Brain microvascular endothelial cell (primary cell): ENCODE measurements at regions not wholly inside any gene's neighbourhood (a gene's known extent, or its start where the extent isn't known, plus 50 kb on each side); places are given as distances from the start of the nearest gene placed in this dataset.

Source experiments
- DNase-seq: peaks from one replicate; pipeline ENCODE4 v3.0.0-alpha.2; 2020
- H3K27ac ChIP-seq: fragments of 250-450 bp; sonication (Bioruptor Pico); 2 replicates; pipeline ENCODE4 v1.5.1; 2020; ENCODE audit warnings: mild to moderate bottlenecking, moderate library complexity
- H3K27me3 ChIP-seq: fragments of 250-450 bp; sonication (Bioruptor Pico); replicated peaks from 2 replicates; pipeline ENCODE4 v1.5.1; 2020; ENCODE audit warnings: mild to moderate bottlenecking
- H3K36me3 ChIP-seq: fragments of 250-450 bp; sonication (Bioruptor Pico); replicated peaks from 2 replicates; pipeline ENCODE4 v1.5.1; 2020; ENCODE audit warnings: mild to moderate bottlenecking
- H3K4me3 ChIP-seq: 2 replicates; pipeline ENCODE4 v1.5.1; 2011; ENCODE audit warnings: low read depth, mild to moderate bottlenecking, control low read depth, low read length, moderate library complexity
- in situ Hi-C: cut with HindIII; loops from 2 replicates; pipeline ENCODE4 v1.10.0; 2017; ENCODE audit warnings: low sequenced_read_pairs, low pct_ligation_motif_present
- TF ChIP-seq, protein P1 (sequence below): IDR thresholded peaks from 2 replicates; pipeline ENCODE4 v1.5.1; 2011; ENCODE audit warnings: low read depth, mild to moderate bottlenecking, moderate library complexity, low read length, control low read depth, inconsistent platforms; ENCODE audit errors: missing control alignments

- H3K4me3 ChIP-seq, result no peak overlapping the region
- in situ Hi-C loops, result no loop called here
Observed at GRCh38 chr13:73939603-73940002, 194.6 kb downstream of the KLF12 start.

GRCh38 chr13:73939071-73939380, 195.2 kb downstream of the KLF12 start:
- no peak for DNase-seq
- Histone ChIP-seq H3K4me3 (no peak overlapping the region), H3K36me3 (peaks cover 3% of the 10 kb centered on the region), H3K27ac (no peak overlapping the region), H3K27me3 (no peaks in the 10 kb centered on the region)
- TF ChIP-seq, protein P1, sequence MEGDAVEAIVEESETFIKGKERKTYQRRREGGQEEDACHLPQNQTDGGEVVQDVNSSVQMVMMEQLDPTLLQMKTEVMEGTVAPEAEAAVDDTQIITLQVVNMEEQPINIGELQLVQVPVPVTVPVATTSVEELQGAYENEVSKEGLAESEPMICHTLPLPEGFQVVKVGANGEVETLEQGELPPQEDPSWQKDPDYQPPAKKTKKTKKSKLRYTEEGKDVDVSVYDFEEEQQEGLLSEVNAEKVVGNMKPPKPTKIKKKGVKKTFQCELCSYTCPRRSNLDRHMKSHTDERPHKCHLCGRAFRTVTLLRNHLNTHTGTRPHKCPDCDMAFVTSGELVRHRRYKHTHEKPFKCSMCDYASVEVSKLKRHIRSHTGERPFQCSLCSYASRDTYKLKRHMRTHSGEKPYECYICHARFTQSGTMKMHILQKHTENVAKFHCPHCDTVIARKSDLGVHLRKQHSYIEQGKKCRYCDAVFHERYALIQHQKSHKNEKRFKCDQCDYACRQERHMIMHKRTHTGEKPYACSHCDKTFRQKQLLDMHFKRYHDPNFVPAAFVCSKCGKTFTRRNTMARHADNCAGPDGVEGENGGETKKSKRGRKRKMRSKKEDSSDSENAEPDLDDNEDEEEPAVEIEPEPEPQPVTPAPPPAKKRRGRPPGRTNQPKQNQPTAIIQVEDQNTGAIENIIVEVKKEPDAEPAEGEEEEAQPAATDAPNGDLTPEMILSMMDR, result no peak
- in situ Hi-C loops, result no loop called here

More at GRCh38 chr13:73939603-73940002, 194.6 kb downstream of the KLF12 start:
- TF ChIP-seq, protein P1, result no peak
- Histone ChIP-seq H3K27me3 (no peaks in the 10 kb centered on the region), H3K36me3 (peaks cover 3% of the 10 kb centered on the region), H3K27ac (no peak overlapping the region)
- DNase-seq, result no peak

DNA sequence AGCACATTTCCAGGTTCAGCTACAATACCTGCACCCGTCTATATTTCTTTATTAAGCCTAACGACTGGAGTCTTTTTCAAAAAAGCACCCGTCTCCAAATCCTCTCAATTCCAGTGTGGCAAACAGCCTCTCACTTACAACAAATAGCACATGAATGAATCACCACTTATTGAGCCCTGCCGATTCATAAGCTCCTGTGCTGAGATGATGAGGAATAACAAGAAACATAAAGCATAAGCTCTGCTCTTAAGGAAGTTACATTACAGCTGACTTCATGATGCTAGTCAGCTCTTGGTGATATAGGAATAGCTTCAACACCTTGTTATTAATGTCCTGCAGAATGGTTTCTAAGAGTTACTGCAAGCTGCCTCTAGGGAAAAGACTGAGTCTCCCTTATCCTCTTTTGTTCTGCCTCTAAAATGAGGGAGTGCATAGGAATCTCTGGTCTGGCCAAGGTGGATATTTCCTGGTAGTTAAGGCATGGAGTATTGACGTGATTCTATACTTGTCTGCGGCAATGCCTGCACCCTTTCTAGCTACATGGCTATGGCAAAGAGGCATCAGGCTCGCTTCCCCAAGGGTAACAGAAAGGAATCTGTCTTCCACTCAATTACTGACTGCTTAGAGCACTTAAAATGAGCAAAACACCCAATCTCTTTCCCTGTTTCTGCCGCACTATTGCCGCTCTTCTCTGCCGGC, 195.7 kb downstream of the KLF12 start:
- in situ Hi-C loops, result no loop called here
- H3K27ac ChIP-seq, result no peak overlapping the region
- DNase-seq, result peak; percentile 84

GRCh38 chr13:73937441-73937840, 196.8 kb downstream of the KLF12 start:
- in situ Hi-C loops, result no loop called here
- H3K36me3 ChIP-seq, result peaks cover under 1% of the 10 kb centered on the region

More for the DNA sequence above, 195.7 kb downstream of the KLF12 start:
- TF ChIP-seq, protein P1, result no peak
- Histone ChIP-seq H3K4me3 (no peak overlapping the region), H3K36me3 (peaks cover 3% of the 10 kb centered on the region), H3K27me3 (no peaks in the 10 kb centered on the region)

DNA sequence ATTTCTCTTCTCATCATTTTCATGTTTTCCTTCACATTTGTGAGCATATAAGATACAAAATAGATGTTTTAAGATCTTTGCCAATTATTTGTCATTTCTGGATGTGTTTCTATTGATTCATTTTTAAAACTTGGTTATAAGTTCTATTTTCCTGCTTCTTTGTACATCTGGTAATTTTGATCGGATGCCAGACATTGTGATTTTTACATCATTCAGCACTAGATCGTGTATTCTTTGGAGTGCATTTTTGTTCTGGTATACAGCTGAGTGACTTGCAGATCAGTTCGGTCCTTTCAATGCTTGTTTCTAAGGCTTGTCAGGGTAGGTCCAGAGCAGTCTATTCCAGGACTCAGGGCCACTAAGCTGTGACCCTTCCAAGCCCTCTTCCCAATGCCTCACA, 198.2 kb downstream of the KLF12 start:
- no peaks in the 10 kb centered on the region for H3K27me3 ChIP-seq
- DNase-seq, result no peak
- TF ChIP-seq, protein P1, result no peak
- H3K4me3 ChIP-seq, result no peak overlapping the region
- H3K27ac ChIP-seq, result no peak overlapping the region
- H3K36me3 ChIP-seq, result no peaks in the 10 kb centered on the region
- in situ Hi-C loops, result no loop called here

More at GRCh38 chr13:73937441-73937840, 196.8 kb downstream of the KLF12 start:
- TF ChIP-seq, protein P1, result no peak
- Histone ChIP-seq H3K4me3 (no peak overlapping the region), H3K27me3 (no peaks in the 10 kb centered on the region), H3K27ac (no peak overlapping the region)
- DNase-seq, result no peak

DNA sequence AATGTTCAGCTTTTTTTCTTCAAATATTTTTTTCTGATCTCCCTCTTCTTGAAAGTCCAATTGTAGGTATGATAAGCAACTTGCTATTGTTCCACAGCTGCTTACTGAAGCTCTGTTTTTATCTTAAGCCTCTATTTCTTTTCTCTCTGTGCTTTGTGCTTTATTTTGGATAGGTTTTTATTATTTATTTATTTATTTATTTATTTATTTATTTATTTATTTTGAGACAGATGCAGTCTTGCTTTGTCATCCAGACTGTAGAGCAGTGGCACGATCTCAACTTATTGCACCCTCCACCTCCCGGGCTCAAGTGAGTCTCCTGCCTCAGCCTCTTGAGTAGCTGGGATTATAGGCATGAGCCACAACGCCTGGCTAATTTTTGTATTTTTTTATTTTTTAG, 199.4 kb downstream of the KLF12 start:
- no peaks in the 10 kb centered on the region for H3K27me3 ChIP-seq
- TF ChIP-seq, protein P1, result no peak
- H3K4me3 ChIP-seq, result no peak overlapping the region
- in situ Hi-C loops, result no loop called here
- no peak overlapping the region for H3K27ac ChIP-seq
- no peaks in the 10 kb centered on the region for H3K36me3 ChIP-seq
- no peak for DNase-seq
